GM12878 (cell line): ENCODE measurements at regions not wholly inside any gene's neighbourhood (a gene's known extent, or its start where the extent isn't known, plus 50 kb on each side); places are given as distances from the start of the nearest gene placed in this dataset.

Experiments used
- ATAC-seq: fragments of 200-7000 bp; cut with Tn5 transposase; 3 replicates; pipeline ENCODE4 v1.9.1; 2020; ENCODE audit warnings: mild to moderate bottlenecking, moderate library complexity
- BruUV-seq: library from RNA; stranded (reverse); fragments of 400-500 nt; replicated peaks from 2 replicates; lab custom pipeline; 2021; lab: Mats Ljungman, UMichigan
- CTCF ChIA-PET: fragments of 300-600 bp; sonication (Branson Sonifier 250); formaldehyde crosslinking; extraction: SDS; loops from one replicate; lab custom pipeline; 2021; ENCODE audit warnings: inconsistent platforms; lab: Yijun Ruan, JAX
- POLR2A ChIA-PET: fragments of 350-600 bp; formaldehyde crosslinking; extraction: SDS; loops from one replicate; lab custom pipeline; 2021; ENCODE audit warnings: inconsistent platforms; lab: Charles Lee
- RAD21 ChIA-PET: fragments of 300-600 bp; sonication (Branson Sonifier 250); formaldehyde crosslinking; loops from one replicate; lab custom pipeline; 2023; ENCODE audit warnings: antibody characterized with exemption; ENCODE audit not compliant: unreplicated experiment; lab: Charles Lee
- SMC1A ChIA-PET: fragments of 300-600 bp; sonication (Branson Sonifier 250); formaldehyde crosslinking; loops from one replicate; lab custom pipeline; 2023; ENCODE audit not compliant: unreplicated experiment, uncharacterized antibody; lab: Charles Lee
- DNase-seq: peaks from one replicate; pipeline ENCODE4 v3.0.0-alpha.2; 2011; ENCODE audit warnings: low read depth, low spot score
- FAIRE-seq: peaks from 3 replicates; lab custom pipeline; 2011; peaks lifted over from hg19 to GRCh38; lab: Jason Lieb, UNC
- H2AFZ ChIP-seq: 2 replicates; pipeline ENCODE4 v1.6.0; 2011; ENCODE audit warnings: low read depth, low read length, control low read depth; ENCODE audit not compliant: control insufficient read depth
- H3K27ac ChIP-seq: 2 replicates; pipeline ENCODE4 v1.5.1; 2011; ENCODE audit warnings: control low read depth; ENCODE audit not compliant: control insufficient read depth, insufficient read depth
- H3K27me3 ChIP-seq, 2 experiments: replicated peaks in 1 of 2; 2 replicates each; pipeline versions ENCODE4 v1.6.0 to v1.6.1; 2011; ENCODE audit warnings: low read length in 1 of 2; ENCODE audit not compliant: control insufficient read depth in 2 of 2, insufficient read depth in 2 of 2
- H3K36me3 ChIP-seq, 2 experiments: 2 replicates each; pipeline ENCODE4 v1.5.1; 2011; ENCODE audit warnings: low read length in 1 of 2; ENCODE audit not compliant: control insufficient read depth in 2 of 2, insufficient read depth in 2 of 2
- H3K4me1 ChIP-seq: 2 replicates; pipeline ENCODE4 v1.6.1; 2011; ENCODE audit warnings: mild to moderate bottlenecking, low read length, moderate library complexity, mixed read lengths; ENCODE audit not compliant: control insufficient read depth, insufficient read depth
- H3K4me2 ChIP-seq: 2 replicates; pipeline ENCODE4 v1.6.0; 2011; ENCODE audit warnings: control low read depth; ENCODE audit not compliant: control insufficient read depth, insufficient read depth
- H3K4me3 ChIP-seq: fragments of 200-600 bp; sonication (generic); 2 replicates; pipeline ENCODE4 v1.5.1; 2016
- H3K79me2 ChIP-seq: 2 replicates; pipeline ENCODE4 v1.6.0; 2011; ENCODE audit warnings: low read length; ENCODE audit not compliant: control insufficient read depth, insufficient read depth
- H3K9ac ChIP-seq: 2 replicates; pipeline ENCODE4 v1.8.0; 2011; ENCODE audit warnings: low read length, control low read depth, mixed read lengths; ENCODE audit not compliant: control insufficient read depth, insufficient read depth
- H3K9me3 ChIP-seq: replicated peaks from 3 replicates; pipeline ENCODE4 v1.5.1; 2011; ENCODE audit warnings: mild to moderate bottlenecking, low read length; ENCODE audit not compliant: control insufficient read depth, insufficient read depth
- H4K20me1 ChIP-seq: 2 replicates; pipeline ENCODE4 v1.6.0; 2011; ENCODE audit not compliant: control insufficient read depth, insufficient read depth
- NR2C2 ChIP-seq: IDR thresholded peaks from 2 replicates; pipeline ENCODE4 v1.6.1; 2011; ENCODE audit warnings: borderline replicate concordance, low read depth; ENCODE audit not compliant: control insufficient read depth, insufficient read length
- SMAD1 ChIP-seq: fragments of 450-650 bp; IDR thresholded peaks from 2 replicates; pipeline ENCODE4 v1.6.1; 2018; ENCODE audit warnings: mild to moderate bottlenecking, low read depth; ENCODE audit not compliant: partially characterized antibody
- SUPT20H ChIP-seq: IDR thresholded peaks from 2 replicates; pipeline ENCODE4 v1.6.1; 2011; ENCODE audit warnings: low read depth, mild to moderate bottlenecking, low read length, moderate library complexity, borderline replicate concordance; ENCODE audit not compliant: control insufficient read depth
- ZNF217 ChIP-seq: fragments of 450-650 bp; IDR thresholded peaks from 2 replicates; pipeline ENCODE4 v1.6.1; 2017; ENCODE audit warnings: antibody characterized with exemption, mild to moderate bottlenecking
- WGBS: methylation state at CpG from one replicate; pipeline ENCODE4 v1.1.6; 2016; ENCODE audit warnings: low lambda C conversion rate; ENCODE audit not compliant: insufficient replicate concordance, insufficient coverage; ENCODE audit errors: missing lambda C conversion rate; 5-methylcytosine and 5-hydroxymethylcytosine counted together
- in situ Hi-C: fragments of 300-500 bp; cut with MboI; formaldehyde crosslinking; loops from 9 replicates; pipeline ENCODE4 v1.14.3; 2018; ENCODE audit warnings: mixed read lengths
- intact Hi-C: fragments of 100-400 bp; cut with micrococcal nuclease; formaldehyde crosslinking; loops from one replicate; pipeline ENCODE4 v1.14.2; 2022; ENCODE audit not compliant: unreplicated experiment
- TF ChIP-seq, protein P1 (sequence below): IDR thresholded peaks from 2 replicates; pipeline ENCODE4 v1.6.1; 2011; ENCODE audit warnings: borderline replicate concordance, low read depth, mild to moderate bottlenecking, moderate library complexity, mixed read lengths, low read length; ENCODE audit not compliant: insufficient read depth; ENCODE audit errors: extremely low read length
- TF ChIP-seq, protein P2 (sequence below): fragments of 150-350 bp; IDR thresholded peaks from 2 replicates; pipeline ENCODE4 v1.6.1; 2016; ENCODE audit warnings: low read depth, low read length

DNA sequence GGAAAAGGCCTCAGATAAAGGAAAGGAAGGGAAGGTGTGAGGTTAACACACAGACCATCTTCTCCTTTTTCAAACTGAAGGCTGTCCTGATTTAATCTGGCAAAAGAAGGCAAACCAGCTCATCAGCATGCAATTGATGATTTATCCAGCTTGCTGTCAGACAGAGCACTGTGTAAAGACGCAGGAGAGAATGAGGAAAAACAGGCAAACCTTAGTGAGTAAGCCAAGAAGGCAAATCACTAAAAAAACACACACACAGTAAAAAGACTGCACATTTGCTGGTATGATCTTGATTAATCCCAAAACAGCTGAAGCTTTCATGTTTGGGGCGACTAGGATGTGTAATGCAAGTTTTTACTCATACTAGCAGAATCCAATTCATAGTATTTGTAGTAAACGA, 65.8 kb upstream of the SKAP2 start:
- RAD21 ChIA-PET: no interaction called here
- Histone ChIP-seq H3K4me1 (no peaks in the 10 kb centered on the region), H4K20me1 (no peaks in the 10 kb centered on the region), H3K79me2 (no peaks in the 10 kb centered on the region), H3K9me3 (no peaks in the 10 kb centered on the region), H3K9ac (no peak overlapping the region), H2AFZ (no peak overlapping the region), H3K4me2 (no peak overlapping the region), H3K27me3 (0 out of 4 replicates have a peak, but pooled peaks cover 0 to 4% of the 10 kb centered on the region in 2 experiments), H3K4me3 (no peak overlapping the region), H3K36me3 (no peaks in the 10 kb centered on the region), H3K27ac (no peak overlapping the region)
- no peak for FAIRE-seq
- ATAC-seq: no peak
- in situ Hi-C loops: no loop called here
- no peak for DNase-seq
- intact Hi-C loops: no loop called here
- TF ChIP-seq, protein P1, sequence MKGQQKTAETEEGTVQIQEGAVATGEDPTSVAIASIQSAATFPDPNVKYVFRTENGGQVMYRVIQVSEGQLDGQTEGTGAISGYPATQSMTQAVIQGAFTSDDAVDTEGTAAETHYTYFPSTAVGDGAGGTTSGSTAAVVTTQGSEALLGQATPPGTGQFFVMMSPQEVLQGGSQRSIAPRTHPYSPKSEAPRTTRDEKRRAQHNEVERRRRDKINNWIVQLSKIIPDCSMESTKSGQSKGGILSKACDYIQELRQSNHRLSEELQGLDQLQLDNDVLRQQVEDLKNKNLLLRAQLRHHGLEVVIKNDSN: no peak
- SMC1A ChIA-PET: no interaction called here
- BruUV-seq: no TSS peak
- POLR2A ChIA-PET: no interaction called here
- CTCF ChIA-PET: no interaction called here
- WGBS: 28% methylated on average over 3 of the region's 3 CpGs

DNA sequence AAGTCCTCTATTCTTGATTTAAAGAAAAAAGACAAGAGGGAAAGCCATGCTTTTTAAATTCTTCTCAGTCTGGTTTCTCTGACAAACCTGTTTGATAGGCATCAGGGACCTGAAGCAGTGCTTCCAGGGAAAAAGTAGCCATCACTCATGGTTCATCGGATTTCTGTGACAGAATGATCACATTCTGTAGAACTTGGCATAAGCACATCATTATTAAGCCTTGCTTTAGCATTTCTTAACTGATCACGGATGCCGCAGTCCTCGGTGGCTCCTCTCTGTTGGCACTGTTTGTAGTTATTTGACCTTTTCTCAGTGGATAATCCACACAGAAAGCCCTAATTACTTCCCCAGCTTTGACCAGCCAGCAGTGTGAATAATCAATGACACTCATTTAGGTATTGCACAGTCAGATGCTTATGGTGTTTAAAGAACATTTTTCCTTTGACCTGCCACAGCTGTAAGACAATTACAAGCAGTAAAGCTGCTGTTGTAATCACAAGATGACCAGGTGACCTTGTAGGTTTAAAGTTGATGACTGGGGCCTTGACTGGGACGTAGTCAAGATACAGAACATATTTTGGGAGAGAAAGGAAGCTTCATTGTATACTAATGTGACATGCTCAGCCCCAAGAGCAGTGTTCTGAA, 64.4 kb upstream of the SKAP2 start:
- FAIRE-seq: no peak
- no peaks in the 10 kb centered on the region for H4K20me1 ChIP-seq
- POLR2A ChIA-PET: no interaction called here
- no peak overlapping the region for H3K4me2 ChIP-seq
- no peaks in the 10 kb centered on the region for H3K4me1 ChIP-seq
- H3K9me3 ChIP-seq: no peaks in the 10 kb centered on the region
- no peak overlapping the region for H3K4me3 ChIP-seq
- no peak overlapping the region for H3K9ac ChIP-seq
- BruUV-seq: no TSS peak
- H3K27me3 ChIP-seq: 0 out of 4 replicates have a peak, but pooled peaks cover 0 to 4% of the 10 kb centered on the region in 2 experiments
- RAD21 ChIA-PET: no interaction called here
- H2AFZ ChIP-seq: no peak overlapping the region
- no peaks in the 10 kb centered on the region for H3K36me3 ChIP-seq
- in situ Hi-C loops (no loop called here), intact Hi-C loops (no loop called here)
- 45% methylated on average over 5 of the region's 5 CpGs for WGBS
- SMC1A ChIA-PET: no interaction called here
- no peak for DNase-seq
- H3K27ac ChIP-seq: no peak overlapping the region
- CTCF ChIA-PET: interaction anchor here (1.2 kb wide), 1 partner anchor 9 kb away, joined by 3 read pairs; no protein-coding TSS in a partner anchor
- ATAC-seq: no peak
- no peaks in the 10 kb centered on the region for H3K79me2 ChIP-seq
- TF ChIP-seq NR2C2 (no peak), SMAD1 (no peak), ZNF217 (no peak), SUPT20H (no peak)
- TF ChIP-seq, protein P2, sequence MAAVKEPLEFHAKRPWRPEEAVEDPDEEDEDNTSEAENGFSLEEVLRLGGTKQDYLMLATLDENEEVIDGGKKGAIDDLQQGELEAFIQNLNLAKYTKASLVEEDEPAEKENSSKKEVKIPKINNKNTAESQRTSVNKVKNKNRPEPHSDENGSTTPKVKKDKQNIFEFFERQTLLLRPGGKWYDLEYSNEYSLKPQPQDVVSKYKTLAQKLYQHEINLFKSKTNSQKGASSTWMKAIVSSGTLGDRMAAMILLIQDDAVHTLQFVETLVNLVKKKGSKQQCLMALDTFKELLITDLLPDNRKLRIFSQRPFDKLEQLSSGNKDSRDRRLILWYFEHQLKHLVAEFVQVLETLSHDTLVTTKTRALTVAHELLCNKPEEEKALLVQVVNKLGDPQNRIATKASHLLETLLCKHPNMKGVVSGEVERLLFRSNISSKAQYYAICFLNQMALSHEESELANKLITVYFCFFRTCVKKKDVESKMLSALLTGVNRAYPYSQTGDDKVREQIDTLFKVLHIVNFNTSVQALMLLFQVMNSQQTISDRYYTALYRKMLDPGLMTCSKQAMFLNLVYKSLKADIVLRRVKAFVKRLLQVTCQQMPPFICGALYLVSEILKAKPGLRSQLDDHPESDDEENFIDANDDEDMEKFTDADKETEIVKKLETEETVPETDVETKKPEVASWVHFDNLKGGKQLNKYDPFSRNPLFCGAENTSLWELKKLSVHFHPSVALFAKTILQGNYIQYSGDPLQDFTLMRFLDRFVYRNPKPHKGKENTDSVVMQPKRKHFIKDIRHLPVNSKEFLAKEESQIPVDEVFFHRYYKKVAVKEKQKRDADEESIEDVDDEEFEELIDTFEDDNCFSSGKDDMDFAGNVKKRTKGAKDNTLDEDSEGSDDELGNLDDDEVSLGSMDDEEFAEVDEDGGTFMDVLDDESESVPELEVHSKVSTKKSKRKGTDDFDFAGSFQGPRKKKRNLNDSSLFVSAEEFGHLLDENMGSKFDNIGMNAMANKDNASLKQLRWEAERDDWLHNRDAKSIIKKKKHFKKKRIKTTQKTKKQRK: no peak
